GM21515 (cell line): ENCODE measurements at regions not wholly inside any gene's neighbourhood (a gene's known extent, or its start where the extent isn't known, plus 50 kb on each side); places are given as distances from the start of the nearest gene placed in this dataset.
"Not testable (repeated sequence)": the region's sequence is repeated elsewhere in the genome, so short reads cannot be mapped to it uniquely, and the experiment has no call there.

Experiments
- ATAC-seq: cut with Tn5 transposase; IDR thresholded peaks from one replicate; pipeline ENCODE4 v1.9.1; 2021; ENCODE audit not compliant: unreplicated experiment

GRCh38 chrX:81348388-81348787 lies 146.5 kb downstream of the SH3BGRL start:
- ATAC-seq: no peak

GRCh38 chrX:81354954-81355353 lies 153.1 kb downstream of the SH3BGRL start:
- ATAC-seq: no peak

GRCh38 chrX:81355436-81355835 lies 153.5 kb downstream of the SH3BGRL start:
- no peak for ATAC-seq

GRCh38 chrX:81367291-81367690 lies 165.4 kb downstream of the SH3BGRL start:
- ATAC-seq: no peak

GRCh38 chrX:81377329-81377728 lies 175.4 kb downstream of the SH3BGRL start:
- no peak for ATAC-seq

- no peak for ATAC-seq
Measured at GRCh38 chrX:81378560-81378959, 176.7 kb downstream of the SH3BGRL start.

GRCh38 chrX:81390237-81390636 lies 188.3 kb downstream of the SH3BGRL start:
- ATAC-seq: peak; percentile 74

- ATAC-seq: no peak
Measured at GRCh38 chrX:81392396-81392795, 190.5 kb downstream of the SH3BGRL start.

- no peak for ATAC-seq
Measured at GRCh38 chrX:81405781-81406180, 203.9 kb downstream of the SH3BGRL start.

GRCh38 chrX:81411517-81411916 lies 209.6 kb downstream of the SH3BGRL start:
- ATAC-seq: no peak

GRCh38 chrX:81412428-81412827 lies 210.5 kb downstream of the SH3BGRL start:
- no peak for ATAC-seq

- not testable (repeated sequence) for ATAC-seq
Measured at GRCh38 chrX:81412857-81413256, 211.0 kb downstream of the SH3BGRL start.

- ATAC-seq: no peak
Measured at GRCh38 chrX:81414630-81415029, 212.7 kb downstream of the SH3BGRL start.
